OCI-LY1 (cell line): ENCODE measurements at regions not wholly inside any gene's neighbourhood (a gene's known extent, or its start where the extent isn't known, plus 50 kb on each side); places are given as distances from the start of the nearest gene placed in this dataset.

Experiments used
- H2AFZ ChIP-seq: fragments of 200-600 bp; sonication (generic), shearing (Covaris generic); 2 replicates; pipeline ENCODE4 v1.6.0; 2014; ENCODE audit warnings: antibody characterized with exemption, mild to moderate bottlenecking, low read length
- H3F3A ChIP-seq: fragments of 200-600 bp; sonication (generic), shearing (Covaris generic); 2 replicates; pipeline ENCODE4 v1.6.0; 2014; ENCODE audit warnings: mild to moderate bottlenecking, antibody characterized with exemption, low read length, moderate library complexity; ENCODE audit not compliant: insufficient read depth
- H3K27ac ChIP-seq: fragments of 200-600 bp; sonication (generic); 2 replicates; pipeline ENCODE4 v1.5.1; 2014; ENCODE audit warnings: low read length, mixed run types, mild to moderate bottlenecking, low read depth; ENCODE audit not compliant: poor library complexity, severe bottlenecking
- H3K27me3 ChIP-seq: fragments of 200-600 bp; sonication (generic); 2 replicates; pipeline ENCODE4 v1.6.0; 2014; ENCODE audit warnings: antibody characterized with exemption, mild to moderate bottlenecking, low read length, moderate library complexity; ENCODE audit not compliant: insufficient read depth
- H3K36me3 ChIP-seq: fragments of 200-600 bp; sonication (generic); 2 replicates; pipeline ENCODE4 v1.6.1; 2014; ENCODE audit warnings: mild to moderate bottlenecking, antibody characterized with exemption, low read length, moderate library complexity, mixed read lengths; ENCODE audit not compliant: insufficient read depth
- H3K4me1 ChIP-seq: fragments of 200-600 bp; sonication (generic); 2 replicates; pipeline ENCODE4 v1.5.1; 2014; ENCODE audit warnings: mild to moderate bottlenecking, low read length, moderate library complexity; ENCODE audit not compliant: insufficient read depth, severe bottlenecking
- H3K4me2 ChIP-seq: fragments of 200-600 bp; sonication (generic), shearing (Covaris generic); 2 replicates; pipeline ENCODE4 v1.6.1; 2014; ENCODE audit warnings: low read length
- H3K4me3 ChIP-seq: fragments of 200-600 bp; sonication (generic); 2 replicates; pipeline ENCODE4 v1.5.1; 2014; ENCODE audit warnings: low read length, low read depth, mild to moderate bottlenecking, mixed read lengths; ENCODE audit not compliant: poor library complexity, severe bottlenecking
- H3K79me2 ChIP-seq: fragments of 200-600 bp; shearing (Covaris generic); 2 replicates; pipeline ENCODE4 v1.6.1; 2016; ENCODE audit warnings: mixed run types, low read length, mixed read lengths; ENCODE audit not compliant: insufficient read depth
- H3K9ac ChIP-seq: fragments of 200-600 bp; sonication (generic), shearing (Covaris generic); 2 replicates; pipeline ENCODE4 v1.6.1; 2014; ENCODE audit warnings: mild to moderate bottlenecking, low read length, mixed read lengths
- H3K9me2 ChIP-seq: fragments of 200-600 bp; sonication (generic), shearing (Covaris generic); 2 replicates; pipeline ENCODE4 v1.6.1; 2014; ENCODE audit warnings: low read depth, mild to moderate bottlenecking, low read length, mixed read lengths
- H3K9me3 ChIP-seq: fragments of 200-600 bp; shearing (Covaris generic); 2 replicates; pipeline ENCODE4 v1.6.1; 2014; ENCODE audit warnings: low read length, mixed read lengths
- H4K20me1 ChIP-seq: fragments of 200-600 bp; sonication (generic), shearing (Covaris generic); 2 replicates; pipeline ENCODE4 v1.6.0; 2016; ENCODE audit warnings: mild to moderate bottlenecking, low read length; ENCODE audit not compliant: insufficient read depth
- EZH2 ChIP-seq: fragments of 200-600 bp; sonication (generic), shearing (Covaris generic); IDR thresholded peaks from 2 replicates; pipeline ENCODE4 v1.8.0; 2017; ENCODE audit warnings: borderline replicate concordance, mixed run types, mild to moderate bottlenecking, antibody characterized with exemption, low read length, moderate library complexity, mixed read lengths
- TF ChIP-seq, protein P1 (sequence below): fragments of 200-600 bp; sonication (generic), shearing (Covaris generic); IDR thresholded peaks from 2 replicates; pipeline ENCODE4 v1.5.1; 2017; ENCODE audit warnings: mild to moderate bottlenecking, antibody characterized with exemption, low read length, moderate library complexity, mixed read lengths

GRCh38 chr7:42700406-42701327, 211.2 kb downstream of the C7orf25 start:
- TF ChIP-seq, protein P1, sequence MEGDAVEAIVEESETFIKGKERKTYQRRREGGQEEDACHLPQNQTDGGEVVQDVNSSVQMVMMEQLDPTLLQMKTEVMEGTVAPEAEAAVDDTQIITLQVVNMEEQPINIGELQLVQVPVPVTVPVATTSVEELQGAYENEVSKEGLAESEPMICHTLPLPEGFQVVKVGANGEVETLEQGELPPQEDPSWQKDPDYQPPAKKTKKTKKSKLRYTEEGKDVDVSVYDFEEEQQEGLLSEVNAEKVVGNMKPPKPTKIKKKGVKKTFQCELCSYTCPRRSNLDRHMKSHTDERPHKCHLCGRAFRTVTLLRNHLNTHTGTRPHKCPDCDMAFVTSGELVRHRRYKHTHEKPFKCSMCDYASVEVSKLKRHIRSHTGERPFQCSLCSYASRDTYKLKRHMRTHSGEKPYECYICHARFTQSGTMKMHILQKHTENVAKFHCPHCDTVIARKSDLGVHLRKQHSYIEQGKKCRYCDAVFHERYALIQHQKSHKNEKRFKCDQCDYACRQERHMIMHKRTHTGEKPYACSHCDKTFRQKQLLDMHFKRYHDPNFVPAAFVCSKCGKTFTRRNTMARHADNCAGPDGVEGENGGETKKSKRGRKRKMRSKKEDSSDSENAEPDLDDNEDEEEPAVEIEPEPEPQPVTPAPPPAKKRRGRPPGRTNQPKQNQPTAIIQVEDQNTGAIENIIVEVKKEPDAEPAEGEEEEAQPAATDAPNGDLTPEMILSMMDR, result no peak
- no peak for TF ChIP-seq EZH2

GRCh38 chr7:42699380-42700178, 212.3 kb downstream of the C7orf25 start:
- Histone ChIP-seq H3F3A (no peaks in the 10 kb centered on the region), H3K4me3 (no peak overlapping the region), H4K20me1 (no peaks in the 10 kb centered on the region), H3K27me3 (no peaks in the 10 kb centered on the region), H3K27ac (no peak overlapping the region), H2AFZ (no peak overlapping the region), H3K36me3 (no peaks in the 10 kb centered on the region), H3K9me3 (no peaks in the 10 kb centered on the region), H3K9me2 (no peaks in the 10 kb centered on the region), H3K4me1 (no peaks in the 10 kb centered on the region), H3K9ac (no peak overlapping the region), H3K79me2 (no peaks in the 10 kb centered on the region), H3K4me2 (no peak overlapping the region)
- TF ChIP-seq, protein P1, result no peak

More at GRCh38 chr7:42700406-42701327, 211.2 kb downstream of the C7orf25 start:
- Histone ChIP-seq H3F3A (no peaks in the 10 kb centered on the region), H3K4me1 (no peaks in the 10 kb centered on the region), H3K36me3 (no peaks in the 10 kb centered on the region), H3K9me2 (no peaks in the 10 kb centered on the region), H3K4me2 (no peak overlapping the region), H3K4me3 (no peak overlapping the region), H3K9me3 (no peaks in the 10 kb centered on the region), H3K27ac (no peak overlapping the region), H3K27me3 (no peaks in the 10 kb centered on the region), H3K9ac (no peak overlapping the region), H3K79me2 (no peaks in the 10 kb centered on the region), H2AFZ (no peak overlapping the region), H4K20me1 (no peaks in the 10 kb centered on the region)

- Histone ChIP-seq H3K4me3 (no peak overlapping the region), H3K9ac (no peak overlapping the region), H3K9me3 (no peaks in the 10 kb centered on the region), H3K9me2 (no peaks in the 10 kb centered on the region), H3K4me2 (no peak overlapping the region), H3K79me2 (no peaks in the 10 kb centered on the region), H3K27ac (no peak overlapping the region), H3F3A (no peaks in the 10 kb centered on the region), H3K36me3 (no peaks in the 10 kb centered on the region), H3K27me3 (no peaks in the 10 kb centered on the region), H4K20me1 (no peaks in the 10 kb centered on the region), H2AFZ (no peak overlapping the region), H3K4me1 (no peaks in the 10 kb centered on the region)
- TF ChIP-seq, protein P1, result no peak
- TF ChIP-seq EZH2, result no peak
Observed at GRCh38 chr7:42698600-42699374, 213.1 kb downstream of the C7orf25 start.
